HepG2 (cell line): ENCODE measurements at regions not wholly inside any gene's neighbourhood (a gene's known extent, or its start where the extent isn't known, plus 50 kb on each side); places are given as distances from the start of the nearest gene placed in this dataset.
"Not testable (repeated sequence)": the region's sequence is repeated elsewhere in the genome, so short reads cannot be mapped to it uniquely, and the experiment has no call there.

Source experiments
- ATAC-seq: fragments of 200-7000 bp; cut with Tn5 transposase; 3 replicates; pipeline ENCODE4 v1.9.1; 2020; ENCODE audit warnings: mild to moderate bottlenecking, moderate library complexity
- BruUV-seq: library from RNA; stranded (reverse); fragments of 400-500 nt; replicated peaks from 2 replicates; lab custom pipeline; 2021; lab: Mats Ljungman, UMichigan
- CTCF ChIA-PET: fragments of 300-600 bp; formaldehyde crosslinking; extraction: SDS; loops from one replicate; lab custom pipeline; 2021; ENCODE audit warnings: low total read pairs, inconsistent platforms, low intra/inter-chr PET ratio; lab: Yijun Ruan, JAX
- POLR2A ChIA-PET: fragments of 350-600 bp; sonication (Branson Sonifier 250); formaldehyde crosslinking; loops from one replicate; lab custom pipeline; 2020; ENCODE audit warnings: antibody characterized with exemption, inconsistent platforms; lab: Yijun Ruan, JAX
- DNase-seq: peaks from one replicate; pipeline ENCODE4 v3.0.0-alpha.2; 2015; ENCODE audit warnings: low spot score
- FAIRE-seq: peaks from 3 replicates; lab custom pipeline; 2011; peaks lifted over from hg19 to GRCh38; lab: Jason Lieb, UNC
- H2AFZ ChIP-seq: one replicate; pipeline ENCODE4 v1.6.1; 2011; ENCODE audit warnings: low read length, inconsistent platforms
- H3K27ac ChIP-seq: fragments of 300-600 bp; 3 replicates; pipeline ENCODE4 v1.8.0; 2011; ENCODE audit warnings: mixed run types, mild to moderate bottlenecking, mixed read lengths, low read length, inconsistent platforms; ENCODE audit not compliant: insufficient read depth; ENCODE audit errors: extremely low read length
- H3K27me3 ChIP-seq, 2 experiments: fragments of 200-600 bp in 1 of 2; 2 replicates in 1 of 2; 3 replicates in 1 of 2; pipeline versions ENCODE4 v1.6.0 to v1.8.0; 2011; ENCODE audit warnings: low read length in 2 of 2, mild to moderate bottlenecking in 2 of 2, moderate library complexity in 2 of 2, inconsistent platforms in 1 of 2; ENCODE audit not compliant: insufficient read depth in 2 of 2, control insufficient read depth in 1 of 2
- H3K36me3 ChIP-seq, 2 experiments: fragments of 200-600 bp in 1 of 2; replicated peaks in 1 of 2; 2 replicates in 1 of 2; 3 replicates in 1 of 2; pipeline versions ENCODE4 v1.5.1 to v1.8.0; 2011; ENCODE audit warnings: low read length in 2 of 2, inconsistent platforms in 1 of 2; ENCODE audit not compliant: insufficient read depth in 2 of 2, control insufficient read depth in 1 of 2
- H3K4me1 ChIP-seq: 2 replicates; pipeline ENCODE4 v1.5.1; 2012; ENCODE audit warnings: low read length, inconsistent platforms; ENCODE audit not compliant: insufficient read depth
- H3K4me2 ChIP-seq: 2 replicates; pipeline ENCODE4 v1.6.0; 2011; ENCODE audit warnings: low read depth, low read length, inconsistent platforms
- H3K4me3 ChIP-seq, 3 experiments: fragments of 200-600 bp in 1 of 3; sonication (generic), shearing (Covaris generic) in 1 of 3; replicated peaks in 1 of 3; 2 replicates each; pipeline ENCODE4 v1.5.1; 2011 to 2016; ENCODE audit warnings: low read length in 3 of 3, inconsistent platforms in 2 of 3, low read depth in 2 of 3, mild to moderate bottlenecking in 2 of 3, control low read depth in 1 of 3, mixed read lengths in 1 of 3; ENCODE audit not compliant: insufficient read depth in 1 of 3
- H3K79me2 ChIP-seq: one replicate; pipeline ENCODE4 v1.6.1; 2011; ENCODE audit warnings: low read length, inconsistent platforms; ENCODE audit not compliant: insufficient read depth
- H3K9ac ChIP-seq: 2 replicates; pipeline ENCODE4 v1.6.0; 2011; ENCODE audit warnings: mild to moderate bottlenecking, low read depth, low read length, inconsistent platforms; ENCODE audit not compliant: insufficient read depth
- H3K9me3 ChIP-seq: 2 replicates; pipeline ENCODE4 v1.5.1; 2012; ENCODE audit warnings: mild to moderate bottlenecking, low read length
- H4K20me1 ChIP-seq: 2 replicates; pipeline ENCODE4 v1.6.0; 2011; ENCODE audit warnings: inconsistent platforms, mild to moderate bottlenecking, low read length, moderate library complexity; ENCODE audit not compliant: insufficient read depth
- RBFOX2 ChIP-seq: fragments of 200-400 bp; formaldehyde crosslinking; IDR thresholded peaks from 2 replicates; pipeline ENCODE4 v1.6.1; 2017; ENCODE audit warnings: low read depth, mild to moderate bottlenecking, low read length
- TRIM24 ChIP-seq: sonication (generic); formaldehyde crosslinking; IDR thresholded peaks from 2 replicates; pipeline ENCODE4 v1.8.0; 2022; ENCODE audit warnings: mild to moderate bottlenecking, missing genetic modification reagents
- ZNF138 ChIP-seq: sonication (generic); formaldehyde crosslinking; IDR thresholded peaks from 2 replicates; pipeline ENCODE4 v1.5.0; 2020; ENCODE audit warnings: mild to moderate bottlenecking, low read depth, missing genetic modification reagents
- ZNF441 ChIP-seq: sonication (generic); formaldehyde crosslinking; IDR thresholded peaks from 2 replicates; pipeline ENCODE4 v1.7.0; 2021; ENCODE audit warnings: missing genetic modification reagents, borderline replicate concordance
- WGBS: methylation state at CpG from one replicate; pipeline ENCODE4 v1.1.6; 2017; ENCODE audit warnings: low lambda C conversion rate; 5-methylcytosine and 5-hydroxymethylcytosine counted together
- in situ Hi-C: cut with HindIII; loops from 2 replicates; pipeline ENCODE4 v1.10.0; 2017; ENCODE audit warnings: low pct_unique_long_range_greater_than_20kb; ENCODE audit not compliant: extremely low pct_ligation_motif_present
- intact Hi-C: fragments of 100-400 bp; cut with micrococcal nuclease; formaldehyde crosslinking; loops from one replicate; pipeline ENCODE4 v1.10.0; 2022; ENCODE audit not compliant: unreplicated experiment

GRCh38 chr10:120052964-120053702, 160.6 kb downstream of the SEC23IP start:
- Histone ChIP-seq H3K4me2 (no peak overlapping the region), H3K27me3 (no peaks in the 10 kb centered on the region), H3K79me2 (no peaks in the 10 kb centered on the region), H3K36me3 (no peaks in the 10 kb centered on the region), H3K27ac (no peak overlapping the region), H3K4me3 (no peak overlapping the region), H3K9me3 (no peaks in the 10 kb centered on the region), H3K4me1 (no peaks in the 10 kb centered on the region), H3K9ac (no peak overlapping the region), H2AFZ (no peak overlapping the region), H4K20me1 (no peaks in the 10 kb centered on the region)
- CTCF ChIA-PET, result no interaction called here
- FAIRE-seq (no peak), DNase-seq (no peak), ATAC-seq (no peak)
- WGBS, result 0% methylated on average over 1 of the region's 1 CpG
- intact Hi-C loops (no loop called here), in situ Hi-C loops (no loop called here)
- POLR2A ChIA-PET, result no interaction called here
- BruUV-seq, result no TSS peak
- no peak for TF ChIP-seq ZNF138
- TF ChIP-seq RBFOX2, result no peak
- no peak for TF ChIP-seq TRIM24 (CRISPR knock-in tag)
- no peak for TF ChIP-seq ZNF441 (CRISPR knock-in tag)

- BruUV-seq, H2AFZ ChIP-seq, DNase-seq, H3K4me3 ChIP-seq, H3K4me1 ChIP-seq, H3K27ac ChIP-seq, H3K9ac ChIP-seq, H4K20me1 ChIP-seq, CTCF ChIA-PET, intact Hi-C loops, H3K36me3 ChIP-seq, FAIRE-seq, in situ Hi-C loops, H3K79me2 ChIP-seq, POLR2A ChIA-PET, ATAC-seq, H3K9me3 ChIP-seq, H3K4me2 ChIP-seq: not testable (repeated sequence)
- peaks cover 1 to 12% of the 10 kb centered on the region in 2 experiments; a peak in 3 of 5 replicates for H3K27me3 ChIP-seq
- 49% methylated on average over 5 of the region's 5 CpGs for WGBS
These were observed 167.3 kb downstream of the SEC23IP start for GRCh38 chr10:120059790-120060189.
